Activated naive CD4-positive, alpha-beta T cell treated with anti-CD3 and anti-CD28 coated beads, Interleukin-2, amount 10 ng/mL, durations not matched to agents 7 days and 5 days (primary cell): ENCODE measurements at regions not wholly inside any gene's neighbourhood (a gene's known extent, or its start where the extent isn't known, plus 50 kb on each side); places are given as distances from the start of the nearest gene placed in this dataset.

Experiments used
- CTCF ChIA-PET: fragments of 350-600 bp; sonication (Branson Sonifier 250); formaldehyde crosslinking; loops from one replicate; lab custom pipeline; 2021; ENCODE audit warnings: antibody characterized with exemption; lab: Charles Lee
- DNase-seq: peaks from one replicate; pipeline ENCODE4 v3.0.0-alpha.2; 2020
- H3K27ac Mint-ChIP-seq: one replicate; pipeline ENCODE4 v1.8.0; 2021; ENCODE audit warnings: mild to moderate bottlenecking, moderate library complexity, mixed read lengths
- H3K27me3 Mint-ChIP-seq: one replicate; pipeline ENCODE4 v1.8.0; 2021; ENCODE audit warnings: mild to moderate bottlenecking, mixed read lengths
- H3K36me3 Mint-ChIP-seq: one replicate; pipeline ENCODE4 v1.8.0; 2021; ENCODE audit warnings: mixed read lengths
- H3K4me1 Mint-ChIP-seq: one replicate; pipeline ENCODE4 v1.8.0; 2021; ENCODE audit warnings: mixed read lengths
- H3K4me3 Mint-ChIP-seq: one replicate; pipeline ENCODE4 v1.8.0; 2021; ENCODE audit warnings: mild to moderate bottlenecking, moderate library complexity, mixed read lengths
- H3K9me3 Mint-ChIP-seq: one replicate; pipeline ENCODE4 v1.8.0; 2021; ENCODE audit warnings: mixed read lengths

DNA sequence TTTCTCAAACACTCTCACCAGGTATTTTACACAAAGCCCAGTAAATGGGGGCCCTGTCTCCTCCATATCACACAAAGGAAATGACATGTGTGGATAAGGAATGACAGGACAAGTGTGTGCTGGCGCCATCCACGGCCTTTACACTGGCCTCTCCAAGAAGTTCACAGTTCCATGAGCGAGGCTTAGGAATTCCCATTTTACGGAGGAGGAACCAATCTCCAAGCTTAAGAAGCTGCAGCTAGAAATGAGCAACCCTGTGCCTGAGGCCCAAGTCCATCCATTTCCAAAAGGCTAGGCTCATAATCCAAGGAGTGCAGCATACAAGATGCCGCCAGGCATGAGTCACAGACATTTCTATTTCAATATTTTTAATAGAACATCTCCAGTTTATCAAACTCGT lies 203.4 kb downstream of the AUH start:
- peaks cover 2% of the 10 kb centered on the region for H3K9me3 Mint-ChIP-seq
- H3K27ac Mint-ChIP-seq = no peak overlapping the region
- peaks cover 45% of the 10 kb centered on the region for H3K36me3 Mint-ChIP-seq
- H3K27me3 Mint-ChIP-seq = peaks cover 12% of the 10 kb centered on the region
- H3K4me1 Mint-ChIP-seq = peaks cover 70% of the 10 kb centered on the region
- CTCF ChIA-PET = interaction anchor here (0.9 kb wide), 1 partner anchor 121 kb away, joined by 3 read pairs; no protein-coding TSS in a partner anchor
- no peak overlapping the region for H3K4me3 Mint-ChIP-seq
- DNase-seq = no peak

DNA sequence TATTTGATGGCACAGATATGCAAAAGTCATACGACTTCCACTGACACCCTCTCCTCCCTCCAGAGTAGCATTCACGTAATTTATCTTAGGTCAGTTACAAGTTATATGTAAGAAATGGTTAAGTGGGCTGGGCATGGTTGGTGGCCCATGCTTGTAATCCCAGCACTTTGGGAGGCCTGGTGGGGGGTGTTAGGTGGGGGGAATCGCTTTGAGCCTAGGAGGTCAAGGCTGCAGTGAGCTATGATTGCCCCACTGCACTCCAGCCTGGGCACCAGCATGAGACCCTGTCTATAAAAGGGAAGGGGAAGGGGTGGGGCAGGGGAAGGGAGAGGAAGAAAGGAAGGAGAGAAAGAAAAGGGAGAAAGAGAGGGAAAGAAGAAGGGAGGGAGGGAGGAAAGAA lies 202.8 kb downstream of the AUH start:
- peaks cover 76% of the 10 kb centered on the region for H3K4me1 Mint-ChIP-seq
- H3K27ac Mint-ChIP-seq = no peak overlapping the region
- H3K4me3 Mint-ChIP-seq = no peak overlapping the region
- DNase-seq = no peak
- no peaks in the 10 kb centered on the region for H3K9me3 Mint-ChIP-seq
- peaks cover 42% of the 10 kb centered on the region for H3K36me3 Mint-ChIP-seq
- peaks cover 12% of the 10 kb centered on the region for H3K27me3 Mint-ChIP-seq
- CTCF ChIA-PET = interaction anchor here (0.9 kb wide), 1 partner anchor 122 kb away, joined by 3 read pairs; no protein-coding TSS in a partner anchor

DNA sequence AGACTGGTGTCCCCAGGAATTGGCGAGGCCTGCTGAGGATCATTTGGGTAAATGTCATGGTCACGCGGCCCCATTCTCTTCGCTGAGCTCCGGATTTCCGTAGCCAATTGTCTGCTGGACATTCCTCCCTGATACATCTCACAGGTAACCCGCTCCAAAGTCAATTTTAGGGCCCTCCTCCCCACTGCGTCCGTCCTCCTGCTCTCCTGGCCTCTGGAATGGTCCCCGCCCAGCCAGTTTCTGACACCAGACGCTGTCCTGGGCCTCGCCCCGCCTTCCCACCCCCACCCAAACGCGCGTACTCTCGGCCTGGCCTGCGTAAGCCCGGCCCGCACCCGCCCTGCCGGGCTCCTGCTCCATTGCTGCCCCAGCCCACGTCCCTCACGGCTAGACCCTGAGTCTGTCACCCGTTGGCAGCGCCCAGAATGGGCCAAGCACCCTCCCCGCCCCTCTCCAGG lies 202.0 kb downstream of the AUH start:
- Mint-ChIP-seq H3K27ac (peak overlapping the region; percentile 60), H3K4me1 (peaks cover 83% of the 10 kb centered on the region)

DNA sequence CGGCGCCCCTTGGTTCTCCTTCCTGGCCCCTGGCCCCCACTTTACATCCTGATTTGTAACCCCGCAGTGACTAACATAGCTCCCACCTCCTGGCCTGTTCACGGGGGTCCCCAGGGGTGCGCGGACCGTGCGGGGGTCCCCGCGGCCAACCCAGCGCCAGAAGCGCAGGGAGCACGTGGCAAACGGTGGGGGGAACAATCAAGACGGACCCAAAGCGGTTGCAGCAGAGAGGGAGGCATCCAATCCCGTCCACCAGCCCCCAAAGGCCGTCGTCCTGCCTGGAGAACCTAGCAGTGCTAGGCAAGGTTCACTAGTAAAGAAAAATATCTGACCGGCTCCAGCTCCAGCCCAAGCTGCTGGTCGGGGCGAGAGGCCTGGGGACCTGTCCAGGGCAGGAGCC lies 201.5 kb downstream of the AUH start:
- CTCF ChIA-PET = no interaction called here
- Mint-ChIP-seq H3K27me3 (peaks cover 8% of the 10 kb centered on the region), H3K4me1 (peaks cover 84% of the 10 kb centered on the region), H3K27ac (no peak overlapping the region), H3K4me3 (no peak overlapping the region), H3K36me3 (peaks cover 34% of the 10 kb centered on the region), H3K9me3 (no peaks in the 10 kb centered on the region)
- DNase-seq = no peak

More for the DNA sequence above, 202.0 kb downstream of the AUH start:
- Mint-ChIP-seq H3K4me3 (peak overlapping the region; percentile 38), H3K36me3 (peaks cover 39% of the 10 kb centered on the region), H3K9me3 (no peaks in the 10 kb centered on the region), H3K27me3 (peaks cover 11% of the 10 kb centered on the region)
- CTCF ChIA-PET = no interaction called here
- DNase-seq = no peak

DNA sequence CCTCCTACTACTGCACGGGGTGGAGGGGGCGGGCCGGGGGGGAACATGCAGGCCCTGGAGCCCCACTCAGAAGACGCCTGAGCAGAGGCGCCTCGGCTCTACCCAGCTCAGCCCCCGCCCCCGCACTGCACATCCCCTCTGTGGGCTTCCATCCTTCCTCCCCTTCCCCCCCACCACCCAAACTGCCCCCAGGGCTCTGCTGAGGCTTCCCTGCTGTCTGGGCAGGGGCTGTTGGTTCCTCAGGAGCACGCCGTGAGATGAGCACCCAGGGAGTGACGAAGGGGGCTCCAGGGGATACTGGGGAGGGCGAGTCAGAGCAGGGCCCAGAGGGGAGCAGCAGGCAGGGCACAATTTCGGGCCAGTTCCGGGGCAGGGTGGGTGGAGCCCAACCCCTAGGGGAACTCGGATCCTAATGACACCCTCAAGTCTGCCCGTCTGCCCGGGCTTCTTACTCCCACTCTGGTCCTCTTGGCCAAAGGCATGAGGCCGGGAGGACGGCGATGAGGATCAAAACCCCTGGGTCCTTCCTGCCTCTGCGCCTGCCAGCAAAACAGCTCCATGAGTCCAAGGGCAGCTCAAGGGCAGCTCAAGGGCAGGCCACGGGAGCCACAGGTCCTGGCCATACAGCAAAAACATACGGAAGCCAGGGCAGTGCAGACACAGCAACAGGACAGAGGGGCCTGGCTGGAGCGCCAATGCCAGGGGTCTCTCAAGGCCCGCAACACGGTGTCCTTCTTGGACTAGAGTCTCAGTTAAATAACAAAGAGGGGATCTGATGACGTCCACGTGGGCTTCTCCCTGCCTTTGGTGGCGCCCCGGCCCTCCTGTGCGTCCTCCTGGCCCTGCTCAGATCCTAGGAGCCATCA lies 200.9 kb downstream of the AUH start:
- CTCF ChIA-PET = interaction anchor here (0.9 to 1.5 kb wide), 2 partner anchors 10 to 124 kb away, joined by 3 read pairs; no protein-coding TSS in a partner anchor
- Mint-ChIP-seq H3K4me1 (peaks cover 84% of the 10 kb centered on the region), H3K36me3 (peaks cover 28% of the 10 kb centered on the region)

DNA sequence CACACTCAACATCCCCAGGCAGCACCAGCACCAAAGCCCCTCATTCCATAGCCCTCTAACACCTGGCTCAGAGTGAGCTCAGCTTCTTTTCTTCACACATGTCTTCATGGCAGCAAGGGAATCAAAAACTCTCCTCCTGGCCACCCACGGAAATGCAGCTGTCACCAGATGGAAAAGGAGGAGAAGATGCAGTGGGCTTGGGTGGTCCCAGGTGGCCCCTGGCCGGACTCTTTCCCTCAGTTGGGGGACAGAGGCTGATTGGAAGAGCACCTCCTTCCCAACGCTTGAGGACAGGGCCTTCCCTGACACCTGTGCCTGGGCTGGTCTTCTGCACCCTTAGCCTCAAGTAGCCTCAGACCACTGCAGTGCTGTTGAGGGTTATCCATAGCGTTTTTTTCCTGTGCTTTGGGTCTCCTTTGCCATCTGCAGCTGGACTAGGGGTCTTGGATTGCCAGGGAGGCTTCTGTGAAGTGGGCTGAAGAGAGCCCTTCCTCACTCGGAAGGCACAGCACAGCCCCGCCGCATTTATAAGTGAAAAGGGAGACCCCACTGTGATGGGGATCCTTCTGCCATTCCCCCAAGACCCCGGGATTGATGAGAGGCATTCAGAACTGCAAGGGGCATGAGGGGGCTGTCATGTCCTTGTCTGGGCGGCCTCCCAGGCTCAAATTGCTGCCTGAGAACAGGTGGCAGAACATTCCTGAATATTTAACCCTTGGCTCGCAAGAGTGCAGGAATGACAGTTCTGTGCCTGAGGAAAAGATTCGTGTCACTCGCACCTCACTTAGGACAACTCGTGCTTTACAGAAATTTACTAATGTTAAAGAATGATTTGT lies 200.0 kb downstream of the AUH start:
- Mint-ChIP-seq H3K36me3 (peaks cover 19% of the 10 kb centered on the region), H3K27me3 (peaks cover 8% of the 10 kb centered on the region), H3K4me3 (peak overlapping the region; percentile 73), H3K9me3 (no peaks in the 10 kb centered on the region), H3K27ac (peak overlapping the region; percentile 90), H3K4me1 (peaks cover 81% of the 10 kb centered on the region)
- CTCF ChIA-PET = interaction anchor here (0.6 to 2.2 kb wide), 5 partner anchors 10 to 125 kb away, joined by 3 to 13 read pairs (median 3); no protein-coding TSS in a partner anchor
- DNase-seq = no peak

More for the DNA sequence above, 200.9 kb downstream of the AUH start:
- peak overlapping the region; percentile 90 for H3K27ac Mint-ChIP-seq
- peaks cover 8% of the 10 kb centered on the region for H3K27me3 Mint-ChIP-seq
- H3K4me3 Mint-ChIP-seq = peak overlapping the region; percentile 73
- no peaks in the 10 kb centered on the region for H3K9me3 Mint-ChIP-seq
- DNase-seq = no peak

DNA sequence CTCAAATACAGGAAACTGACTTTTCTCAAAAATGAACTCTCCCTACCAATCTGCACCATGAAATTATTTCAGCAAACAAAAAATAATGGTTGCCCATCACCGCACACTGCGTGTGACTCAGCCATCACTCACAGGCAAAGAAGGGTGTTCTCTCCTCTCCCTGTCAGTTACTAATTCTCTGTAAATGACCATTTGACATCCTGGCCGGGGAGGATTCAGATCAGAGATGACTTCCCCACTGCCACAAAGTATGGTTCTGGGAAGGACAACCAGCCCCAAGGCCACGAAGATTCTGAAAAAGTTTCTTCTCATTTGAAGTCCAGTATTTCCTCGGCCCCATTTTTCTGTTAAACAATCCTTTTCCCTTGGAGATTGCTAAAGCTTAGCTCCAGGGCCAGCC lies 199.4 kb downstream of the AUH start:
- Mint-ChIP-seq H3K36me3 (peaks cover 16% of the 10 kb centered on the region), H3K4me1 (peaks cover 83% of the 10 kb centered on the region)
- CTCF ChIA-PET = interaction anchor here (0.6 to 2.2 kb wide), 4 partner anchors 11 to 125 kb away, joined by 3 to 13 read pairs (median 3); no protein-coding TSS in a partner anchor

DNA sequence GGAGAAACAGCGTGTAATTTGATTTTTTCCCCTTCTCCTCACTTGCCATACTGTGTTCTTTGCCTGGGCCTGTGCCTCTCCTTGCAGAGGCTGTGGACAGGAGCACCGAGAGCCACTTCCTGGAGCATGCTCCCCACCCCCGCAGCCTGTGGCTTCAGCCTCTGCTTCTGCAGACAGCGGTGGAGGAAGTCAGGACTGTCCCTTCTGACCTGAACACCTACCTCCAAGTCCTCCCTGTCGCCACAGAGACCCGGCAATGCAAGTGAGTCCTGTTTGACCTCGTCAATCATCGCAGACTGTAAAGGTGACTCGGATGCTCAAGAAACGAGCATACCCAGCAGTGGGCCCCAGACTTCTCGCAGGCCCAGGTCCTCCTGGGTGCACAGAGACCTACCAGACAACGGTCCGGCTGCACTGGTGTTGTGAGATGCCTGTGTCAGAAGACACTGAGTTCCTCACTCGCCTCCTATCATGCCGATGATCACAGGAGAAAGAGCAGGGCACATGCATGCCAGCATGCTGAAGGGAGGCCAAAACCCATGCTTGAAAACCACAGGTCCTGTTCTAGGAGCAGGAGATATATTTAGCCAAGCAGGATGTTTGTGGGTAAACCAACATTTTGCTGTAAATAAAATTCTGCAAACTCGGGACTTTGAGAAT lies 198.8 kb downstream of the AUH start:
- Mint-ChIP-seq H3K27ac (peak overlapping the region; percentile 90), H3K27me3 (peaks cover 8% of the 10 kb centered on the region), H3K4me1 (peaks cover 85% of the 10 kb centered on the region), H3K9me3 (peaks cover under 1% of the 10 kb centered on the region), H3K36me3 (peaks cover 16% of the 10 kb centered on the region), H3K4me3 (peak overlapping the region; percentile 73)
- peak; percentile 72 for DNase-seq
- CTCF ChIA-PET = interaction anchor here (0.8 to 3.3 kb wide), 8 partner anchors 12 to 262 kb away, joined by 3 to 24 read pairs (median 5); no protein-coding TSS in a partner anchor

More for the DNA sequence above, 199.4 kb downstream of the AUH start:
- H3K27ac Mint-ChIP-seq = peak overlapping the region; percentile 90
- H3K4me3 Mint-ChIP-seq = peak overlapping the region; percentile 73
- no peak for DNase-seq
- H3K27me3 Mint-ChIP-seq = peaks cover 8% of the 10 kb centered on the region
- H3K9me3 Mint-ChIP-seq = no peaks in the 10 kb centered on the region

DNA sequence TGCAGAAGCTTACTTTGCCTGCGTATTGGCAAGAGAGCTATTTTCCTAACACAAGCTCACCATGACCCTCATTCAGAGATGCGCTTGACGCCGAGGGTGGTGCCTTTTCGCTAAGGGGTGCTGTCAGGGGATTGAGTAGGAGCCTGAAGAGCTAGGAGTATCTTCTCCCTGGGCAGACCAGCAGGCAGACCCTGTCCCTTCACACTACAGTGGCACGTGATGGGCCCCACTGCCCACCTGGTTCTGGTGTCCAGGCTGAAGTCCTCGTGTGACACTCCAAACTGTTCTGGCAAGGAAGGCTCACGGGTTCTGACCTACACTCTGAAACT lies 198.3 kb downstream of the AUH start:
- Mint-ChIP-seq H3K4me1 (peaks cover 83% of the 10 kb centered on the region), H3K36me3 (peaks cover 13% of the 10 kb centered on the region)

DNA sequence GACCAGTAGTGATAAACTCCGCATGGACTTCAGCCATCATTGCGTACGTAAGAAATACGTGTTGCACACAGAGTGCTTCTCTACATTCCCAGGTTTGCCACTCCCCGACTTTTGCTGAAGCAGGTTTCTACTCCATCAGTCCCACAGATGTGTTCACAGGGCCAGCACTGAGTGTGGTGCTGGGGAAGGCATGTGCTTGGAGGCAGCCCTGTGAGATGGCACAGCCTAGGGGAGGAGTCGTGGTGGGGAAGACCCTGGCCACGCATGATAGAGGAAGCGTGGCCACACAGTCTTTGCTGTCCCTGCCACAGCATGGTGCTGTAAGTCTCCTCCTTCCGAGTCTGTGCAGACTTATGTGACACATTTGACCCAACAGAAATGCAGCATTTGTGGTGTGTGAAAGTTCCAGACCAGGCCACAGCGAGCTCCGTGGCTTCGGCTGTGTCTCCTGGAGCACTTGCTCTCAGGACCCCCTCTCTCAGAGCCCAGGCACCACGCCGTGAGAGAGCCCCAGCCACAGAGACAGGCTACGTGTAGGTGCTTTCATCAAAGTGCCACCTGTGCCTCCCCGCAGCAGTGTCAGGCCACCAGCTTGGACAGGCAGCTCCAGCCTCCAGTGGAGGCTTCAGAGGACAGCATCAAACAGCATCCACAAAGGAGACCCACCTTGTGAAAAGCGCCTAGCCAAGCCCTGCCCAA lies 197.8 kb downstream of the AUH start:
- H3K27me3 Mint-ChIP-seq = peaks cover 8% of the 10 kb centered on the region
- peaks cover 13% of the 10 kb centered on the region for H3K36me3 Mint-ChIP-seq
- H3K27ac Mint-ChIP-seq = peak overlapping the region; percentile 90
- CTCF ChIA-PET = interaction anchor here (0.7 to 3.3 kb wide), 14 partner anchors 12 to 517 kb away, joined by 3 to 24 read pairs (median 6); no protein-coding TSS in a partner anchor
- H3K4me1 Mint-ChIP-seq = peaks cover 78% of the 10 kb centered on the region
- H3K9me3 Mint-ChIP-seq = peaks cover 3% of the 10 kb centered on the region
- peak; percentile 46 for DNase-seq
- H3K4me3 Mint-ChIP-seq = peak overlapping the region; percentile 73

More for the DNA sequence above, 198.3 kb downstream of the AUH start:
- CTCF ChIA-PET = interaction anchor here (0.7 to 3.3 kb wide), 8 partner anchors 12 to 262 kb away, joined by 3 to 24 read pairs (median 6); no protein-coding TSS in a partner anchor
- Mint-ChIP-seq H3K27ac (peak overlapping the region; percentile 90), H3K4me3 (peak overlapping the region; percentile 73), H3K9me3 (peaks cover 3% of the 10 kb centered on the region), H3K27me3 (peaks cover 8% of the 10 kb centered on the region)
- DNase-seq = no peak
